Epidermal melanocyte (primary cell): ENCODE measurements at regions not wholly inside any gene's neighbourhood (a gene's known extent, or its start where the extent isn't known, plus 50 kb on each side); places are given as distances from the start of the nearest gene placed in this dataset.

ENCODE experiments used
- DNase-seq: peaks from one replicate; pipeline ENCODE4 v3.0.0; 2011; ENCODE audit warnings: low spot score; ENCODE audit not compliant: insufficient read length

DNA sequence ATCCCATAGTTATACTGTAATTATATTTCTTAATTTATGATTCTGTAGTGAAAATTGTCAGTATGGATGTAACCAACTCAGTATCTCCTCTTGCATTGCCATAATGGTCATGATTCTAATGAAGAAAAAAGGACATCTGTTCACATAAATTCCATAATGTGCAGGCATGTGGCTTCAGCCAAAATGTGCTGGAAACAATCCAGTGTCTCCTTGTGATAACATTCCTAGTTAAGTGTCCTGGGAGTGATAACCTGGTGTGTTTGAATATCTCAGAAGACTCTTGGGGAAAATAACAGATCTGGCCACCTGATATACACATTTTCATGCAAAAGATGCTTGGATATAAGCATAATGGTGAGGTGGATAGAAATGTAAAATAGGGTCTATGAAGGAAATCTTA lies 2309.8 kb downstream of the PCDH7 start:
- no peak for DNase-seq

DNA sequence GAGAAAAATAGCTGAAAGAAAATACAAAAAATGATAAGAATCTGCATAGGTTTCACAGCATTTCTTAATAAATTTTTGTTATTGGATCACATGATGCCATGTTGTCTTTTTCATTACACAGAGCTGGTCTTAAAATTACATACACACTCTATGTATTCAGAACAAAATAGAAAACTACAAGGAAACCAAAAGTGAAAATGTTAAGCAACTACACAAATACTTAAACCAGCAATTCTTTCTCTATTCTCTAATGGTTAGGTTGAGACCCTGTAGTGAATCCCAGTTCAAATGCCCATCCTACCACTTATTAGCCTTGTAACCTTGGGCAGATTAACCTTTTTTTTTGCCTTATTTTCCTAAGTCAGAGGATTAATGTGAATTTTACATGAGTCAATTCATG lies 2311.2 kb downstream of the PCDH7 start:
- no peak for DNase-seq

DNA sequence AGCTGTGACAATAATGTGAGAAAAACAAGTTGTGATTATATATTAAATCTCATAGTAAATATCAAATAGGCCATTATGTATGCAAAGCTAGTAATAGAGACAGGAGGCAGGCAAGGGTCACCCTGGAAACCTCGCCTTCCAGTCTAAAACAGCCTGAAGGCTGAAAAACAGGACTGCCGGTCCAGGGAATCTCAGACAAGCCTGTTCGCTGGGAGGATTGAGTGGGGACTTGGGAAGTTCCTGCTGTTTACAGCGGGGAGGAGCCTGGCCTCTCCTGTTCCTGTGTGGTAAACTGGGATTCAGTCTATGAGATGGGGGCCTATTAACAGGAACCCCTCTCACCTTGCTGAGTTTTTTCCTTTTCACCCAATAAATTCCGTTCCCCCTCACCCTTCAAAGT lies 2317.3 kb downstream of the PCDH7 start:
- no peak for DNase-seq

DNA sequence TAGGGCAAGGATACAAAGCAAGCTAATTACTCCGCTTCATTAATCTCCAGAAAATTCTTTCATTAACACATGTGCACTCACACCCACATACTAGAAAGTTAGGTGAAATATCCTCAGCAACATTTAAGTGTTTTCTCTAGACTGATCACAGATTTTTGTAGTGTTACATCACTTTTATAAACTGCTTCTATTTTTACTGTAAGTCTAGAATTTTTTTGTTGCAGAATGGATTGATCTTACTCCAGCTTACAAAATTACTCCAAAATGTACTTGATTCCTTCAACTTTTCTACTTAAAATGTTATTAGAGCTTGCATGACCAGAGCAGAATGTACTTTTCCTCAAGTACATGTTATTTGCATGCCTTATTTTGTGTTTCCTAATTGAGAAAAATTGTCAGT lies 2325.2 kb downstream of the PCDH7 start:
- no peak for DNase-seq

DNA sequence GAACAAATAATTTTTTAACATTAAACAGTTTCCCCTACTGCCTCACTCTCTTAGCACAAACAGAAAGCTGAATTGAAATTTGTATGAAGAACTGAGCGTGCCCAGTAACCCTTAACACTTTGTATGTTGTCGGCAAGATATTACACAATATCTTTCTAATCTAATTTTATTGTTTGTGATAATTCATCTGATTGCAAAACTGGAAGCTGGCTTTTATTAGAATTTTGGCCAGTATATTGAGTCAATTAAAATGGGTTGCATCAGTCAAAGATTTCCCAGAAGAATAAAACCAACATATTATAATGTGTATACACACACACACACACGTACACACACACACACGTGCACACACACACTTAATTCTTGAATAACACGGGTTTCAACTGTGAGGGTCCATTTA lies 2332.1 kb downstream of the PCDH7 start:
- no peak for DNase-seq

DNA sequence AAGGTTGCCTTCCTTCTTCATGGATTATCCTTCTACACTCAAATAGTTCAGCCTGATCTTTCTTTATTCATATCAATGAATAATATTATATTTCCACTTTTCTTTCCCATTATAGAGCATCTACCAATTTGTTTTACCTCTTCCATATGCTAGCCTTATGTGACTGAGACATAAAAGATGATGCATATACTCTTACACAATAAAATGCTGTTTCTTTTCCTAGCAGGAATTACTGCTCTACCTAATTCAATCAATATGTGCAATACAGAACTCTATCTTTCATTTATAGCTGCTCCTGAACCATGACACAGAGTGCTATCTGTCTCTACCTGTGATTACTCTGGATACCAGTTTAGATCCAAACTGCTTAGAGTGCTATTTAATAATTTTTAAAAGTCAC lies 2334.0 kb downstream of the PCDH7 start:
- DNase-seq = no peak

DNA sequence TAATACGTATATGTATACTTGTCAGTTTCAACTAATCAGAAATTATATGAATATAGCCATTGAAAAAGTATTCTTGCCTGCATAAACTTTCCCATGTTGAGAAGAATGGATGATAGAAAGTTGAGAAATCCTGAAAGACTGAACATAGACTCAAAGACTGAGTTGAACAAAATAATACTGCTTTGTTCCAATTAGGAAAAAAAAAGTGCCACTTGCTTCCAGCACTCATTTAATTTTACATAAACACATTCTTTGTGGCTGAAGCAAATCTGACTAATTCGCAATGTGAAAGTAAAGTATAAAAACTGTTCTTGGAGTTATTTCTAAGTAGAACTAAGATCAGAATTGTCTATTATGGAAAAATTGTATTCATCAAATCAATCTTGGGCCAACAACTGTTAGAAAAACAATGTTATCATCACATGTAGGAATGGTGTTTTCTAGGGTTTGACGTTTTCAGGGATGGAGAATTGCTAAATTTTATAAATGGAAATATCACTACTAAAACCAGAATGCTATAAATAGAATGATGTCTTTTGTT lies 2334.6 kb downstream of the PCDH7 start:
- DNase-seq = no peak

DNA sequence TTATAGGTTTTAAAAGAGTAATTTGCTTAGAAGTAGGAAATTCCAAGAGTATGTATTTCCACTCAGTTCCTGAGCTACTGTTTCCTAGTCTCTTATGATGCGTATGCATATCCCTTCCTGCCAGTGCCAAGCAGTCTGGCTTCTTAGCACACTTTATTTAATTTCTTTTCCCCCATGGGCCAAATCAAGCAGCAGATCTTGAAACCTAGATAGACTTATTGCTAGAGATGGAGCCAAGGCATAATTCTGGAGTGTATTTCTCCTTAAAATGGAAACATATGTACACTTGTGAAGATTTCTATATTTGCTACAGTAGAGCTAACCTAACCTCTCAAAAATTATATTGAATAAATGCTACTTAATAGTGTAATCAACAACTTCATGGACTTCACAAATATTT lies 2337.6 kb downstream of the PCDH7 start:
- no peak for DNase-seq

DNA sequence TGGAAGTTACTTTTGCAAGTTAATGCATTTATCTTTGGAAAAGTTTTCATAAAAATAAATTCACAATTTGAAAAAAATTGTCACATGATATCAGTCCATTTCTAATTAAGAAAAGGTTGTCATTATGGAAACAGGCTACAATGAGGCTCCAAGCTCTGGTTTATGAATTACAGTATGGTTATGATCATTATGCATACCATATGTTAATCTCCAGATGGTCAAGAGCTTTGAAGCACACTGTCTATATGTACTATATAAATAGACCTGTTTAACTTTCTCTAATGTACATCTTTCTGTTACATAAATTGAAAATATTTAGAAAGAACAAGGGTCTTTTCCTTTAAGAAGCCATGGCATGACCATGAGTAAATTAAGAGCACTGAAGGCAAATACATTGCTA lies 2338.8 kb downstream of the PCDH7 start:
- no peak for DNase-seq

DNA sequence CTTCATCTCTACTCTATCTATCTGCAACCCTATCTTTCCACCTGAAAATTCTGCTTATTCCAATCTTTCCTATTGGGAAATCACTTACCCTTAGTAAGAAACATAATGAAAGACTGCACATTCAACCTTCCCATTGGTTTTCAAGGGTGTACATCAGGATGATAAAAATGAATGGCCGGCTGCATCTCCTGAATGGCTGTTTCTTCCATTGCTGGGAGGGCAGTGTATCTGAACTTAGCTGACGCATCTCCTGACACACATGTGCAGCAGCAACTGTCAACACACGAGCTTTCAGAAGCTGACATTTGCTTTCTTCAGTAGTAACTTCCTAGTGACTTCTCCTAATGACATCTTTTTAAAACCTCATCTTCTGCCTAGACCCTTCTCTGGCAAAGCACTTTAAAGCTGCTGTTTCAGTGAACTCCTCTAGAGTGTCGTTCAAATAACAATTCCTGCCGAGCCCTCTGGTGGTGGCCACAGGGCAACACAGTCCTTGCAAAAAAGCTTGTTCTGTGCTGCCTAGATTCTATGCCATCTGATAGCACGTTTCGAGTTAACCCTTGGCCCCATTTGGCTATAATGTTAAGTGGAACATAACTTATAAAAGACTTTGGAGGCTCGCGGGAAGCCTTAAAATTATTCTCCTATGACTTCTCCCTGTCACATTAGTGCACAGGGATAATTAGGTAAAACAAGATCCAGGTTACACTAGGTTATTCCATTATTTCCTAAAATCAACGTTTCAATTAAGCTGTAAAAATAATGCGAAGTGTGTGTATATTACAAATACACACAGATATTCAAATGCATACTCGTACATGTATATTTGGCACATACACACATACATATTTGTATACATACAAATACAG lies 2340.7 kb downstream of the PCDH7 start:
- DNase-seq = no peak

DNA sequence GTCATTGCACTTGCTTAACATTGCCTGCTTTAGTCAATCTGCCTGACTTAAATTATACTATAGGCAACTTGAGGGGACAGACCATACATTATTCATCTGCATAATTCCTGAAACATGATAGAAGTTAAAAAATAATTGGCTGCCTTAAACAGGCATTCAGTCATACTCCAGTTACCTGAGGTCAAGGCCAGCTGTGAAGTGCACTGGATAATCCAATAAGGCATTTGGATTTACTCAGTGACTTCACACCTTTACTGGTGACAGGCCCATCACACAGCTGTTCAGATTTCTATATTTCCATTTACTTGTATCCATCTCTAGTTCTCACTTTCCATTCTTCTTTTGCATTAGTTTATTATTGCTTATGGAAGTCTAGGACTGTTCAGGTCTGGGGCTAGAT lies 2341.6 kb downstream of the PCDH7 start:
- no peak for DNase-seq

DNA sequence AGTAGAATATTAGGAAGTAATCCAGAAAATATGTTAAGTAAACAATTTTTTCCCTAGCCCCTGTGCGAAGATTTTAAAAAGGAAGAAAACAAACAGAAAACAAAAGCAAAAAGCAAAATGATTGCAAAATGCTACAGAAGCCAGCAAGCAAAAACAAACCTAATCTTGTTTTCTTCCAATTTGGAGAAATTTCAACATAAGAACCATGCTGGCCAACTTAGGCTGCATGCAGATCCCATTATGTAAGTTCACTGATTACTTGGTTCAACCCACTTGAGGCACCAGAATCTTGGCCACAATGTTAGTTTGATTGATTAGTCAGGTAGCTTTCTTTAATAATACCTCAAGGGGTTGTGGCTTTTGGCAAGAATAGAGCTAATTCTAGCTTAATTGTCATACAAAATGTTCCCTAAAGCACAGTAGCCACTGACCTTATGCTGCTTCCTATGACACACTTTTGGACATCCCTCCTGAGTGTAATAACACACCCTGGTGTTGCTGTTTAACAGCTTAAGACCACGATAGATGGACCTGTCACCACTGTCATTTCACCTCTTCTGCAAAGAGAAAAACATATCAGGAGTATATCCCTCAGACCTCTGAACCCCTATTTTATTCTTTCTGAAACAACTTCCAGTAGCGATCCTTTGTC lies 2342.1 kb downstream of the PCDH7 start:
- no peak for DNase-seq

DNA sequence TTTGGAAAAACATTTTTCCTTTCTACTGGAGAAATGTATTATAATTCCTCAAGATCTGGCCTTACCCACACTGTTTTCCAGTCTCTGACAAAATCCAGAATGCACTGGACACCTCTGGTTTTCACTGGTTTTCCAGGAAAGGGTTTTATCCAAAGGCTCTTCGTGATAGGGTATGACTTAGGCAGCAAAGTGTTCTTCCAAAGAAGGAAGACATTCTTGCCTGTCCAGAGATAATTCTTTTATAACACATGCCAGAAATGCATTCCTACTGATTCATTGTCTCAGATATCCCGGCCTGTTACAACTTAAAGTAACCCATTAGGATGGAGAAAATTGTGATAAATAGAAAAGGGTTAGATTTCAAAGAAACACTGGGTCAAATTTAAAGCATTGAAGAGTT lies 2343.1 kb downstream of the PCDH7 start:
- no peak for DNase-seq

DNA sequence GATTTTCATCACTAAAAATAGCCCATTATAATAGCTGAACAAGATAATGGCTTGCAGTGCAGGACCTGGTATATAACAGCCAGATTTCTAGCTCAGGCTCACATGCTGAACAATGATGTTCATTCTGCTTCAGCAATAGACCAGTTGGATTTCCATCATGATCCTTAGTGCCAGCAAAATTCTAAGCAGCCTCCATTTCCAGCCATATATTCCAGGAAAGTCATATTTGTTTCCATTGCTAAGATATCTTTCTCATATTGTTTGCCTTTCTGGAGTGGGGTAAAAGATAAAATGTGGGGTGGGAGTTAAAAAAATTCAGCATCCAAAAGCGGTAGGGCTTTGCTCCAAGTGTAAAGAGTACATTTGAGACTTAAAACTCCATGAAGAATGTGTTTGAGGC lies 2344.1 kb downstream of the PCDH7 start:
- no peak for DNase-seq

DNA sequence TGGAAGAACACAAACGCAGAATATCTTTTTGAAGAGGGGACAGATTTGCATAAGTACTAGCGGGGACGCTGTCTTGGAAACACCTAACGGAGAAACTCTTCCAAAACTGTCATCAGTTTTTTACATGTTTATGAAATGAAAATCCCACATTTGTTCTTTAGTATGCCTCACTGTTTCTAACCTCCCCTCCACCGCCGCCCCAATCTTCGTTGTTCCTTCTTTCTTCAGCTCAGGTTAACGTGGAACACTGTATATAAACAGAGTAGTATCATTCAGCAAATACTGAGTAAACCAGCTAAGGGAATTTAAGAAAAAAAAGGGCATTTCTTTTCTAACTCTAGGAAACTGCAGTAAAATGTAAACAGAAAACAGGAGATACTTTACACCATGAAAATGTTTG lies 2345.6 kb downstream of the PCDH7 start:
- no peak for DNase-seq

DNA sequence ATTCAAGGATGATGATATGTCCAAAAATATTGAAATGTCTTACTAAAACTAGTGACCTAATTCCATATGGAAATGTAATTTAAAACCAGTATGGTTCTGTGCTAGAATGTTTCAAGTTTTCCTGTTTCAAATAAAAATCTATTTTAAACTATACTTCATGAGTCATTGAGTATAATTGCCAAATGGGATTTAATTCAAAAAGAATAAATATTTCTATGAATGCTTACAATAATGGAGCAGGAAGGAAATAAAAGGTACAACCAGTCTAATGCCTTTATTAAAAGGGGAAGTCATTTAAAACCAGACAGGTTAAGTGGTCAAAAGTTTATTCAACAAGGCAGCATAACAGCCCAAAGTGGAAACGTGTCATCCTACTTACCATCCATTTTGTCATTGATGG lies 2347.1 kb downstream of the PCDH7 start:
- DNase-seq = no peak

DNA sequence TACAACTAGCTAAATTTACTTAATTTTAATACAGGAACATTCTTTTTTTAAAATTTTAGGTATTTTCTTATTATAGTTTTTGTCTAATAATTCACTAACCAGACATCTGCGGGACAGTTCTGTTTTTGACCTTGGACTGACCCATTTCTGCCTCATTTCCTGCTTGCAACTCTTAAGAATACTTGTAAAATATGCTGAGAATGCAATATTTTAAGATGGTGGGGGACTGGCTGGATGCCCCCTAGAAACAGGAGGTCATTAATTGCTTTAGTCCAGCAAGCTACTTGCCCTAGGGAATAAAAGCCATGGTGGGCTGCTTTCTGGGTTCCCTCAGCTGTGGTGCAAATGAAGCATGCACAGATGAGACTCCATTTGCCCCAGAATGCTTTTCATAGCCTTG lies 2348.4 kb downstream of the PCDH7 start:
- DNase-seq = no peak

DNA sequence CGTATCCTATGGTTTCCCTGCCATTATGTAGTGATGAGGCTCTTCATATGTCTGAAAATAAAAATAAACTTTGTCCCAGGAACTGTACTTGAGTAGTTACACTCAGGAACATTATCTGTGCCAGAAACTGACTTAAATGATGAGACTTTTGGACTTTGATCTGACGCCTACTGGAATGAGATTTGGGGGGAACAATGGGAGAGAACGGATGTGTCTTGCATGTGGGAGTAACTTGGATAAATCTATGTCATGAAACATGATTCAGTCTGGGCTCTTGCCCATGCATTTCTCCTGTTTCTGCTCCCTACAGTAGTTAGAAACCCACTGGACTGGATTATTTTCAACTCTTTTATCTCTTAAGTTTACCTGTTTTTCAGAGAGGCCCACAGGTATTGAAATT lies 2351.4 kb downstream of the PCDH7 start:
- DNase-seq = no peak

DNA sequence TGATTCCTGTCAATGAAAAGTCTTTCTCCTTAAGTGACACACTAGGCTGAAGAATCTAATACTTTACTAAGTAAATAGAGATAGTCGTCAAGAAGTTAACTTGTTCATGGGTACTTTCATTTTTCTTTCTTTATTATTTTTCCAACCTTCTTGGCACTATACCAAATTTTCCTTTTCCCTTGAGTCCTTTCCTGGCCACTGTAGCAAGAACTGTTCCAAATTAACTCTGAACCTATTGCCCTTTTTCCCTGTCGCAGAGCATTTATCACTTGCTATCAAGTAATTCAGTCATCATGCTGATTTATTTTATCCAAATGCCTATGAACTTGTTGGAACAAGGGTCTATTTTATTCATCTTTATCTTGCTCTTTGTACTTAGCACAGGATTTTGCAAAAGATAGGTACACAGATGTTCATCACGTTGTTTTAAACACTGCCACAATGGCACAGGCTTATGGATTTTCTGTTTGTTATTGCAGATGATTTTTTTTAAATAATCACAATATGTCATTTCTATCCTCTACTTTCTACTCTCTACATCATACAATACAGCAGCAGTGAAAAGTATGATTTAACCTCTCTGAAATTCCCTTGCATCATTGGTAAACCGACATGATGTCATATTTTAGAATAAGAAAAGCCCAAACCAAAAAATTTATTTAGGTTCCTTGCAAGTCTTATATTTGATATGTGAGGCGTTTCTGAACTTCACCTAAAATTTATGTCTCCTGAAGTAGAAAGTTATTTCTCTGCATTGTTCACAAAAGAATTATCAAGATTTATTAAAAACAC lies 2352.3 kb downstream of the PCDH7 start:
- no peak for DNase-seq

DNA sequence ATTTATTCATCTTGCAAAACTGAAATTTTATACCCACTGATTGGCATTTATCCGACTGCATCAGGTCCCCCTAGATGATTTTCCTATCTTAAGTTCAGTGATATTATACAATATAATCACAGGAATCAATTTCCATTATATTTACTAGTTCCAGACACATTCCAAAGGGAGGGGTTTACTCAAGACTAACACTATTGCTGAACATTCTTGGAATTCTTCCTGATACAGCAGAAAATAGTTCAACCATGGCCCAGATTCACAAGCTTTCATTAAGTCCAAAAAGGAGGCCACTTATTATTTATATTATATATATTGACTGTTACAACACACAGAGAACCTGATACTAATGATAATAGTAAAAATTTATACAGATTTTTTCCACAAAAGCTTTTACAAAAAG lies 2353.6 kb downstream of the PCDH7 start:
- DNase-seq = peak; percentile 24

DNA sequence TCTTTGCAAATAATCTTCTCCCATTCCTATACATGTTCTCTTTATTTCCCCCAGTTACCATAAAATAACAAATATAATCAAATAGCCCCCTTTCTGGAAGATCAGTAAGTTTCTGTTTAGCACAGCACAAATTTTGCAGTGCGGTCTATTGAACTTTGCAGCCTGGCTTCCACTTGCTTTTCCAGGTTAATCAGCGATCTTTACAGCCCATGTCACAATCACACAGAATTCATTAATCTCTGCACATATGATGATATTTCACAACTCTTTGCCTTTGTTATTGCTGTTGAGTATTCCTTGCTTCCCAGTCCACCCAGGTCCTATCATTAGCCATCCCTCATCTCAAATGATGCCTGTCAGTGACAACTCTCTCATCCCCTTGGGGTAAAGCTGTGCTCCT lies 2358.0 kb downstream of the PCDH7 start:
- DNase-seq = no peak

DNA sequence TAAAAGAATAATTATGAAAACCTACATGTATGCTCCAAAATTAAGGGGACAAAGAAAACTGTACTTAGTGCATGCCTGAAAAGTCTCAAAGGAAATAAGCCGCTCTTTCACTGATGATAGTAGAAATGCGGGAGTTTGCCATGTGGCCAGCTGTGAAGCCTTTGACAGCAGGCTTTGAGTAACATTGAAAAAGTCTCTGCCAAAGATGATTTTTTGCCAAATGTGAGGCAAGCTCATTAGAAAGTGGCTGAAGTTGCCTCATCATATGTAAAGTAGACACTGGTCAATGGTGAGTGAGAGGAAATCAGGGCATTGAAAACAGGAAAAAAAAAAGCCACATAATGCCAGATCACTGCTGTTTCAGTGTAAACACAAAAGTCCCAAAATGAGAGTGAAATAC lies 2360.1 kb downstream of the PCDH7 start:
- no peak for DNase-seq
